Stimulated activated CD4-positive, alpha-beta T cell treated with anti-CD3 and anti-CD28 coated beads, Interleukin-1b, Interleukin-23, amount 100 ng/mL, for 1 hour (primary cell): ENCODE measurements at regions not wholly inside any gene's neighbourhood (a gene's known extent, or its start where the extent isn't known, plus 50 kb on each side); places are given as distances from the start of the nearest gene placed in this dataset.
"Not testable (repeated sequence)": the region's sequence is repeated elsewhere in the genome, so short reads cannot be mapped to it uniquely, and the experiment has no call there.

Experiments used
- DNase-seq, 2 donors: peaks; one replicate each; pipeline ENCODE4 v3.0.0-alpha.2; 2020; ENCODE audit warnings: low read depth in 2 of 2

DNA sequence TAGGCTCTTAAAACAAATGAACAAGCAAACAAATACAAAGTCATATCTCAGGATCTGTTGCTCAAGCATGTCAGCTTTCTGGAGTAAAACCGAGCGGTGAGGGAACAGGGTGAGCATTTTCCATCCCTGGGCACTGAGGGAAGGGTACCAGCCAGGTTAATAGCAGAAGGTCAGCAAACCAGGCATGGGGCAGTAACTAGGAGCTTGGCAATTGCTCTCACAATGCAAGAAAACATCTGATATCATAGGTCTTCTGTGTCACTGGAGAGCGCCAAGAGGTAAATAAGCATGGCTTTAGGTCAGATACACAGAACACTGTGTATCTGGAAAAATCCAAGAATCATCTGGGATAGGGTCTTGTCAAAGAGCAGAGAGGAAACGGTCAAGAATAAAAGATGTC, 521.7 kb upstream of the AUTS2 start:
- no peak for DNase-seq

DNA sequence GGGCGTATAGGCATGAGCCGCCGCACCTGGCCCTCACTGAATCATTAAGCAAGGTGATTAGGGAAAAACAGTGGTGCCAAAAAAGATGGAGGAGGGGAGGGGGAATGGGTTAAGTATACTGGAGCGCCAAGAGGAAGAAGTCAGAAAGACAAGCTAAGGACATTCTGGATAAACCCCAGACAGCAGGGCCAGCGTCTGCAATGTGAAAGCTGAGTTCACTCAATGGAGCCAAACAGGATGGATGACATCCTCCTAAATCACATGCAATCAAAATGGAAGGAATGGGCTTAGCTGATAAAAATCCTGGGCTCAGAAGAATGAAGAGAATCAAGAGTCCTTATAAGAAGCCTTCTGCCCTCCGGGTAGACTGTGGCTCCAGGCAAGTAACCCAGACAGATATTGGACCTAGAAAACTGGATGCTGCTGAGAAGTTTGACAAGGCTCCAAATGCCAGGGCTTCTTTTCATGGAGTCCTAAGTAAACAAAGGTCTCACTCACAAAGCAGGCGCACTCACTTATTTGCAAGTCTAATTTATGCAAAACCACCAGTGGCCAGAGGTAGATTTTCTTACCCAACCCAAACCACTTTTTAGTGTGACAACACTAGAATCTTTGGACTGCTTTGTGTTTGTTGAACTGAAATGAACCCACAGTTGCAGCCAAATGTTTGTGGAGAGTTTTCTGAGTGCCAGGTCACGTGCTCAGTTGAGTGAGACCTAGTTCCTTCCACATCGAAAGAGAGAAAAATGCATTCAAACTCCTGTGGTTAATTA, 519.1 kb upstream of the AUTS2 start:
- DNase-seq: no peak

DNA sequence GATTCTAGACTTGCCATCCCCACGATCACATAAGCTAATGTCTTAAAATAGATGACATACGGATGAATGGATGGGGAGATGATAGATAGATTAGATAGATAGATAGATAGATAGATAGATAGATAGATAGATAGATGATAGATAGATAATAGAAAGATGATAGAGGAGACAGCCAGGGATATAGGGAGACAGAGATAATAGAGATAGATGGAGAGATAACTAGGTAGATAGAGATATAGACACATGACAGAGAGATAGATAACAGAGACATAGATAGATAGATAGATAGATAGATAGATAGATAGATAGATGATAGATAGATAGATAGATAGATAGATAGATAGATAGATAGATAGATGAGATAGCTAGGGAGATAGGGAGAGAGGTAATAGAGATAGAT, 511.0 kb upstream of the AUTS2 start:
- not testable (repeated sequence) for DNase-seq

DNA sequence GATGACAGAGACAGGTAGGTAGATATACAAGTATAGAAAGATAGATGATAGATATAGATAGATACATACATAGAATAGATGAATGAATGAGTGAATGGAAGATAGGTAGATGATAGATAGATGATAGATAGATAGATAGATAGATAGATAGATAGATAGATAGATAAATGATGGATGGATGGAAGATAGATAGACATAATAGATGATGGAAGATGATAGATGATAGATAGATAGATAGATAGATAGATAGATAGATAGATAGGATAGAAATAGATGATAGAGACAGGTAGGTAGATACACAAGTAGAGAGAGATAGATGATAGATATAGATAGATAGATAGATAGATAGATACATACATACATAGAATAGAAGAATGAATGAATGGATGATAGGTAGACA, 510.1 kb upstream of the AUTS2 start:
- DNase-seq: no peak

DNA sequence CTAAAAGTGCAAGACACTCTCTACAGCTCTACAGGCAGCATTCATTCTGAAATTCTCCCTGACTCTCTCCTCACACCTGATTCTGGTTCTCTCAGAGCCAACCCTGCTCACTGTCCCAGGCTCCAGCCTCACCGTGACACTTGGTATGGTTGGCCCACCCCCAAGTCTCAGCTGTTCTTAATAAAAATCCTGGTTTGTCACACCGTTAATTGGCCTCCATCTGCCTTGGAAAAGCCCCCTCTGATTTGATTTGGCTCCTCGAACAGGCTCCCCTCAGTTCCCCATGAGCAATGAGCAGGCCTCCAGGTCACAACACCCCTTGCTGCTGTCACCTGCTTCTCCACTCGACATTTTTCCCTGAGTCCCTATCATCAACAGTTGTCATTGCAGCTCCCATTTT, 507.3 kb upstream of the AUTS2 start:
- DNase-seq: no peak

DNA sequence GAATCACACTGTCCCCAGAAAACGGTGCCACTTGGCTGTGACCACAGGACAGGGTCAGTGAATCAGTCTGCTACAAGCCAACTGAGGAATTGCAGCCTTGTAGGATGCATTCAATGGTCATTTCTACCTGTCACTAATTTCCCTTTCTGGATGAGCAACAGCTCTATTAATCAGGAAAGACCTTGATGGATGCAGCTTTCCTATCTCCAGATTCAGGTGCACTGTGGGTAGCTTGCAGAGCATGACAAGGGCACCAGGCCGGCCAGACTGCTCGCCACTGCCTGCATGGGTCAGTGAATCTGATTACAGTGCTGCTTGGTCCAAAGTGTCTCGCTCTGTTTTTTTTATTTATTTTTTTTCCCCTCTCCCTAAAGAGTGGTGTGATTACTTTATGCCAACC, 506.8 kb upstream of the AUTS2 start:
- DNase-seq: no peak

DNA sequence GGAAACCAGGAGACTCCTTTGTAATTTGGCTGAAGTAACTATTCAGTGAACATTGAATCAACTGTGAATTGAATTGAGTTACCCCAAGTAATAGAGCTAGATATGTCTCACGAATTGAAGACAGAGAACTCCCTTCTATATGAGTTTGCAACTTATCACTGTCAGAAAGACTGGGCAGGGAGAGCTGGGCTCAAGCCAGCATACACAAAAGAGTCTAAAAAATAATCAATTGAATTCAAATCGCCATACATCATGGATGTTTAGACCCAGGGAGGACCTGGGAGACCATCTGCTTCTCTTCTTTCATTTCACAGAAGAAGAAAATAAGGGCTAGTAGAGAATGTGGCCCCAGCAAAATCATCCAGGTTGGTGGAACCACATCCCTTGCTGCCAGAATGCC, 503.1 kb upstream of the AUTS2 start:
- no peak for DNase-seq

DNA sequence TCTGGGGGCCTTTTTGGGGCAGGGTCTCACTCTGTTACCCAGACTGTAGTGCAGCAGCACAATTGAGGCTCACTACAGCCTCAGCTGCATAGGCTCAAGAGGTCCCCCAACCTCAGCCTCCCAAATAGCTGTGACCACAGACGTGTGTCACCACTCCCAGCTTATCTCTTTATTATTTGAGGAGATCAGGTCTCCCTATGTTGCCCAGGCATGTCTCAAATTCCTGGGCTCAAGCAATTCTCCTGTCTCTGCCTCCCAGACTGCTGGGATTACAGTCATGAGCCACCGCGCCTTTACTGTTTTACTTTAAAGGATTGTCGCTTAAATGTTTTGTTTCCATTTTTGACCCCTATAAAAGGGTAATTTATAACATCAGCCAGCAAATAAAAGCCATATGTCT, 502.6 kb upstream of the AUTS2 start:
- no peak for DNase-seq

DNA sequence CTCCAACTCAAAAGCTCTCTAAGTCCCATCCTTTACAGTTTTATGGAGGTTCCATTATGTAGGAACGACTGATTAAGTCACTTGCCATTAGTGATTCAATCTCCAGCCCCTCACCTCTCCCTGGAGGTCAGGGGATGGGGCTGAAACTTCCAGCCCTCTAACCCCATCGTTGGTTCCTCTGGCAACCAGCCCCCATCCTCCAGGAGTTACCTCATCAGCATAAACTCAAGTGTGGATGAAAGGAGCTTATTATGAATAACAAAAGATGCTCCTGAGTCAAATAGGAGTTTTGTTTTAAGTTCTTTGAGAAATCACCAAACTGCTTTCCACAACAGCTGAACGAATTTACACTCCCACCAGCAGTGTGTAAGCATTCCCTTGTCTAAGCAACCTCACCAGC, 494.3 kb upstream of the AUTS2 start:
- no peak for DNase-seq

DNA sequence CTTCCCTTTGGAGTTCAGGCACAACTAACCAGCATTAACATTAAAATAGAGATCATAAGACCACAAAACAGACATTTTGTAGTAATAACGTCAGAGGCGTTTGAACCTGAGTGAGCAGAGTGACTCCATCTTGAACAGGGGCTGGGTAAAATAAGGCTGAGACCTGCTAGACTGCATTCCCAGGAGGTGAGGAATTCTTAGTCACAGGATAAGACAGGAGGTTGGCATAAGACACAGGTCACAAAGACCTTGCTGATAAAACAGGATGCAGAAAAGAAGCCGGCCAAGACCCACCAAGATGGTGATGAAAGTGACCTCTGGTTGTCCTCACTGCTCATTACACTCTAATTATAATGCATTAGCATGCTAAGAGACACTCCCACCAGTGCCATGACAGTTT, 493.2 kb upstream of the AUTS2 start:
- DNase-seq: no peak

DNA sequence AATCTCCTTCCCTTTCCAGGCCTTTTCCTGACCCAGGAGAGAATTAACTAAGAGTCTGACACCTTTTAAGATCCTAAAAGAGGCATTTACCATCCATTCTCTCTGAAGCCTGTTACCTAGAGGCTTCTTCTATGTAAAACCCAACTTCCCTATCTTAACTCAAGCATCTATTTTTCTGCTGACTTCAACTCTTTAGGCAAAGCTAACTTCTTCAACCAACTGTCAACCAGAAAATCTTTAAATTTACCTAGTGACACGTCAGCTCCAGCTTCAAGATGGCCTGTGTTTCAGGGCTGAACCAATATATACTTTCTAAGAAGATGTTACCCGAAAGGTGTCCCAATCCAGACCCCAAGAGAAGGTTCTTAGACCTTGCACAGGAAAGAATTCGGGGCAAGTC, 492.3 kb upstream of the AUTS2 start:
- DNase-seq: no peak

DNA sequence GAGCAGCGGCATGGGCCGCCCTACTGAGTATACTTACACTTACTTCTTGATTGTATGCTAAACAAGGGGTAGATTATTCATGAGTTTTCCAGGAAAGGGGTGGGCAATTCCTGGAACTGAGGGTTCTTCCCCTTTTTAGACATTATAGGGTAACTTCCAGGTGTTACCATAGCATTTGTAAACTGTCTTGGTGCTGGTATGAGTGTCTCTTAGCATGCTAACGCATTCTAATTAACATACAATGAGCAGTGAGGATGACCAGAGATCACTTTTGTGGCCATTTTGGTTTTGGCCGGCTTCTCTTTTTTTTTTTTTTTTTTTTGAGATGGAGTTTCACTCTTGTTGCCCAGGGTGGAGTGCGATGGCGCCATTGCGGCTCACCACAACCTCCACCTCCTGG, 491.8 kb upstream of the AUTS2 start:
- DNase-seq: not testable (repeated sequence)

DNA sequence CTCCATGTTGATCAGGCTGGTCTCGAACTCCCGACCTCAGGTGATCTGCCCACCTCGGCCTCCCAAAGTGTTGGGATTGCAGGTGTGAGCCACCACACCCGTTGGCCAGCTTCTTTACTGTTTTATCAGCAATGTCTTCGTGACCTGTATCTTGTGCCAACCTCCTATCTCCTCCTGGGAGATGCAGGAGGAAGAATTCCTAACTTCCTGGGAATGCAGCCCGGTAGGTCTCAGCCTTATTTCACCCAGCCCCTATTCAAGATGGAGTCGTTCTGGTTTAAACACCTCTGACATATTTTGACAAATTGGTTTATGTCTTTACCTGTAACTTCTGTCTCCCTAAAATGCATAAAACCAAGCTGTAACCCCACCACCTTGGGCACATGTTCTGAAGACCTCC, 491.3 kb upstream of the AUTS2 start:
- DNase-seq: not testable (repeated sequence)

DNA sequence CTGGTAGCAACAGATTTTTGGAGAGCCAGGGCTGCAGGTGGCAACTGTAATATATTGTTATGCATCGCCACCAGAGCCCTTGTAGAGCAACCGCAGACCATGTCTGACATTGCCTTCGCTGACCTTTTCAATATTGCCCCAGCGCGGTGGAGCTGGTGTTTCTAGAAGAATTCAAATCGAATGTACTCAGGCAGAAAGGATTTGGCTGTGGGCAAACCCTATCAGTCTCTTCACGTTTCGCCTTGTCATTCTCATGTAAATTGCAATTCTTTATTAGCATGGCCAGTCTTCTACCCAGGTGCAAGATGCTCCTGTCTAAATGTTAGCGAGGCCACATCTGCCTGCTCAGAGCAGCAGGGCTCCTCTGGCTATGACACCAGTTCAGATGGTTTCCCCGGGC, 490.2 kb upstream of the AUTS2 start:
- no peak for DNase-seq

DNA sequence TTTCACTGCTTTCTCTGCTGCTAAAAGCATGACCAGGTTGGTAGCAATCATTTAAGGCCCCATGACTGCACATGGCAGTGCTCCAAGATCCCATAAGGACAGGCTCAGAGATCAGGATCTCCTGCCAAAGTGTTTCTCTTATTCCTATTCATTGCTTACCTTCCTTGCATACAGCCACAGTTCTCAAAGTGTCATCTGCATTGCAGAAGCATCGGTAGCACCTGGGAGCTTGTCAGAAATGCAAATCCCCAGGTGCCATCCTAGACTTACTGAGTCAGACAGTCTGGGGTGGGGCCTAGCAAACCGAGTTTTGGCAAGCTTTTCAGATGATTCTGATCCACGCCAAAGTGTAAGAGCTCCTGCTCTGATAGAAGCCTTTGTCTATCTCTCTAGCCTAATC, 489.0 kb upstream of the AUTS2 start:
- no peak for DNase-seq

DNA sequence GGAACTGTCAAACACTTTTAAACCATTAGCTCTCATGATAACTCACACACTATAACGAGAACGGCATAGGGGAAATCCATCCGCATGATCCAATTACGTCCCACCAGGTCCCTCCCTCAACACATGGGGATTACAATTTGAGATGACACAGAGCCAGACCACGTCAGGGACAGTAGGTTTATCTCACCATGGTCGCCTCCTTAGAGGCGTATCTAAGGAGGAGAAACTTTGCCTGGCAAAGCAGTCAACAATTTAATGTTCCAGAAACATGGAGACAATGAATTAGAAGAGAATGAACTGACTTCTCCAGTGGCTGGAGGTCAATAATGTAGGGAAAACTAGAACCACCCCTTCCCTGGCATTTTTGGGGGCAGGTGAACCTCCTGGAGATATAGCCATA, 488.4 kb upstream of the AUTS2 start:
- DNase-seq: no peak

DNA sequence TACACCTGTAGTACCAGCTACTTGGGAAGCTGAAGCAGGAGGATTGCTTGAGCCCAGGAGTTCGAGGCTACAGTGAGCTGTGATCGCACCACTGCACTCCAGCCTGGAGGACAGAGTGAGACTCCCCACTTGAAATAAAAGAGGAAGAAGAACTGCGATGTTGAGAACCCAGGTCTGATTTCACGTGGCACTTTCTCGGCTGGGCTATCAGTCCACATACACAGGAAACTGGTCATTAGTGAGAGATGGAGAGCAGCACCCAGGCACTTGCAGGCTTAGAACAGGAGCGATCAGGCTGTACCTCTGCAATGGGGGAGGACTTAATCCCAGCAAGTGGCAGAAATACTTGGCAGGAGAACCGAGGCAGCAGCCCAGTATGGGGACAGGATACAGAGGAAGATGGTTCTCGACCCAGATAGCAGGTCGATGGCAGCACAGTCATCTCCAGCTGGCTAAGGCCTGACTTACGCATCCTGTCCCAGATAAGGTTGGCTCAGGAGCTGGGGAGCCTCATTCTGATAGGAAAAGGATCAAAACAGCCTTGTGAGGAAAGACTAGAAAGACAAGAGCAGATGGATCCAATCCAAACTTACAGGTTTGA, 487.7 kb upstream of the AUTS2 start:
- no peak for DNase-seq

DNA sequence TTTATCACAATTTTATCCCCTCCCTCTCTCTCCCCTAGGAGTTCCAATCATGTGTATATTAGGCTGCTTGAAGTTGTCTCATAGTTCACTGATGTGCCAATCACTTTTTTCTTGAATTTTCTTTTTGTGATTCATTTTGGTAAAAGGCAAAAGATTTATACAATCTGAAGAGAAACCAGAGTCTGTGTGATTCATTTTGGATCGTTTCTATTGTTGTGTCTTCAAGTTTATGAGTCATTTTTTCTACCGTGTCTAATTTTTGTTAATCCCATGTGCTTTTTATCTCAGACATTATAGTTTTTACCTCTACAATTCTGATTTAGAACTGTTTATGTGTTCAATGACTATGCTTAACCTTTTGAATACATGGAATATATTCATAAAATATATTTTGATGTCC, 483.9 kb upstream of the AUTS2 start:
- no peak for DNase-seq

DNA sequence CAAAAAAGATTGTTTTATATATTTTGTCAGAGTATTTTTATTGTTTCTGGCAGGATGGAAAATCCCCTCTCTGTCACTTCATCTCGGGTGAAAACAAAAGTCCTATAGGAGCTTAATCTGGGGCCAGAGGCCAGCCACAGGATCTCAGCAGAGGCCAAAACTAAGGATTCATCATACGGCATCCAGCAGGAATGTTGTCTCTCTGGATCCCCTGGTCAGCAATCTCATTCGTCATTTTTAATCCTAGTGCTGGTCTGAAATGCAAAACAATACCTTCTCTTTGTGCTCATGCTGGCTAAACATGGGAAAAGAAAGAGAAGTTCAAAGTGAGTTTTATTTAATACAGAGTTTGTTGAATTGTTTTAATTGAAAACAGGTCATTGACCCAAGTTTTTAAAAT, 482.5 kb upstream of the AUTS2 start:
- no peak for DNase-seq

DNA sequence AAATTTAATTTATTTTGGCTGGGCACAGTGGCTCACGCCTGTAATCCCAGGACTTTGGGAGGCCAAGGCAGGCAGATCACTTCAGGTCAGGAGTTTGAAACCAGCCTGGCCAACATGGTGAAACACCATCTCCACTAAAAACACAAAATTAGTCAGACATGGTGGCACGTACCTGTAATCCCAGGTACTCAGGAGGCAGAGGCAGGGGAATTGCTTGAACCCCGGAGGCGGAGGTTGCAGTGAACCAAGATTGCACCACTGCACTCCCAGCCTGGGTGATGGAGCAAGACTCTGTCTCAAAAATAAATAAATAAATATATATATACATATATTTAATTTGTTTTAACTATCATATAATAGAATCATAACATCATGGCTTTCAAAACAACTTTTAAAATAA, 482.1 kb upstream of the AUTS2 start:
- DNase-seq: not testable (repeated sequence)

DNA sequence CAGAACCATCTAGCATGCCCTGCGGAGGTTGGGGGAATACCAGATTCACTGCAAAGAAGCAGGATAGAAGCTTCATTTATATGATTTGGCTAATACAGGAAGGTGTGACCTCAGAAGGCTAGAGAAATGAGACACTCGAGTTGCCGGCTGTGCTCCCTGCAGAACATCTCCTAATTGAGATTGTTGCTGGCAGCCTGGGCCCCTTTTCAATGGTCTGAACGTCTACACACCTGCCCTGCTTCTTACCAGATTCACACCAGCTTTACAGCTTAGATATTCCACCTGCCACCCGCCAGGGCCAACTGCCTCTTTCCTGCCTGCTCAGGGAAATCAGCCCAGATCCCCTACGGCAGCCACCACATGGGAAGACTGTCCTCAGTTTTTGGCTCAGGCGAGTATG, 475.3 kb upstream of the AUTS2 start:
- no peak for DNase-seq

DNA sequence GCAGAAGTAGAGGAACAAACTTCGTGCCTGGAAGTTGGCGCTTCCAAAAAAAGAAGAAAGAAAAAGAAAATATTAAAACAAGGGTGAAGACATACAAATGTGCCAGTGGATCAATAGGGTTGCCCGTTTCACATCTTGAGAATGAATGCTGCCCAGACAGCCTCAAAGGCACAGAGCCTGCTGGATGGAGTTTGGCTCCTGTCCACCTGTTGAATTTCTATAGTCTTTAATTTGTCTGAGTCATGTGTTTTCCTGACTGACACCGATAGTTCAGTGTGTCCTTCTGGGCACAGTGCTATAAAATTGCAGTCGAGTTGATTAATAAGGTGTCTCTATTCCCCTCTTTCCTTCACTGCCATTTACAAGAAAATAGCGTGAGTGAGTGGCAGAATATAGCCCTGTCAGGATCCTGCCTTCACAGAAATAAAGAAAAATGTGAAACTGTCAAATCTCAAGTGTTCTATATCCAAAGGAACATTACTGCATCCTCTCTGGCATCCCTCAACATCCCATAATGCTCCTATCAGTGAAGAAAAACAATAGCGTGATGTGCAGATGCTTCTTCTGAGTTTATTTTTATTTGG, 471.3 kb upstream of the AUTS2 start:
- no peak for DNase-seq

DNA sequence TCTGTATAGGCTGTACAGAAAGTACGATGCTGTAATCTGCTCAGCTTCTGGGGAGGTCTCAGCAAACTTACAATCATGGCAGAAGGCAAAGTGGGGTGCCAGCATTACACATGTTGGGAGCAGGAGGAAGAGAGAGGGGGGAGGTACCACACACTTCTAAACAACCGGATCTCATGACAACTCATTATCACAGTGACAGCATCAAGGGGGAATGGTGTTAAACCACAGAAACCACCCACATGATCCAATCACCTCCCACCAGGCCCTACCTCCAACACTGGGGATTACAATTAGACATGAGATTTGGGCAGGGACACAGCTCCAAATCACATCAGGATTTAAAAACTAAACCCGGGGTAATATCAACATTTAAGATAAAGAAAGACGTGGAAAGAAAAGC, 468.8 kb upstream of the AUTS2 start:
- no peak for DNase-seq

DNA sequence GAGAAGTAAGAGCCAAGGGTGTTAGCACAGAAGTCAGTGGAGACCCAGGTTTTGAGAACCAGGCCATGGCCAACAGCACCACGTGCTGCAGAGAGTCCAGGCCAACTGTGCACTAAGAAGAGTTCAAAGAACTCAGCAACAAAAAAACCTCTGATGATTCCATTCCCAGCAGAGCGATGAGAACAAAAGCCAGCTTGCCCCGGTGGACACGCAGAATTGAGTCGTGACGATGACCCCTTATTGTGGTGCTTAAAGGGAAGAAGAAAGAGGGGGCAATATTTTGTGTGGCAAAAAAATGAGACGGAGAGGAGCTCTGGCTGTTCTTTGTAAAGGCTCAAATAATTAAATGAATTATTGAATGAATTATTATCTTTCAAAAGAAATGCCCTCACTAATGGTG, 468.3 kb upstream of the AUTS2 start:
- DNase-seq: no peak
